Effector memory CD8-positive, alpha-beta T cell (primary cell): ENCODE measurements at regions not wholly inside any gene's neighbourhood (a gene's known extent, or its start where the extent isn't known, plus 50 kb on each side); places are given as distances from the start of the nearest gene placed in this dataset.

ENCODE experiments used
- ATAC-seq: fragments of 150-1000 bp; cut with Tn5 transposase; replicated peaks from 2 replicates; pipeline ENCODE4 v1.10.0; 2021; ENCODE audit warnings: mild to moderate bottlenecking, moderate library complexity
- DNase-seq, 3 experiments: peaks; one replicate each; pipeline ENCODE4 v3.0.0; 2021
- H3K27ac Mint-ChIP-seq, 2 donors: one replicate each; pipeline ENCODE4 v1.8.0; 2022; ENCODE audit warnings: mild to moderate bottlenecking in 2 of 2, mixed read lengths in 2 of 2, moderate library complexity in 2 of 2
- H3K27me3 Mint-ChIP-seq, 2 donors: one replicate each; pipeline ENCODE4 v1.8.0; 2022; ENCODE audit warnings: mixed read lengths in 2 of 2
- H3K36me3 Mint-ChIP-seq: one replicate; pipeline ENCODE4 v1.8.0; 2022; ENCODE audit warnings: mild to moderate bottlenecking, moderate library complexity, mixed read lengths; ENCODE audit not compliant: insufficient read depth
- H3K4me1 Mint-ChIP-seq, 2 donors: one replicate each; pipeline ENCODE4 v1.8.0; 2022; ENCODE audit warnings: low read depth in 2 of 2, mixed read lengths in 2 of 2
- H3K4me3 Mint-ChIP-seq, 2 donors: one replicate each; pipeline ENCODE4 v1.8.0; 2022; ENCODE audit warnings: mild to moderate bottlenecking in 2 of 2, mixed read lengths in 2 of 2, moderate library complexity in 2 of 2
- H3K9me3 Mint-ChIP-seq, 2 donors: one replicate each; pipeline ENCODE4 v1.8.0; 2022; ENCODE audit warnings: mixed read lengths in 2 of 2

- Mint-ChIP-seq H3K9me3 (no peaks in the 10 kb centered on the region), H3K36me3 (peaks cover 3% of the 10 kb centered on the region), H3K27ac (no peak overlapping the region), H3K27me3 (peaks cover 14 to 30% of the 10 kb centered on the region in 2 donors), H3K4me3 (no peak overlapping the region), H3K4me1 (no peaks in the 10 kb centered on the region)
- ATAC-seq: no peak
- DNase-seq: no peak
Observed at GRCh38 chr10:78934994-78935602, 133.7 kb upstream of the ZMIZ1 start.

- Mint-ChIP-seq H3K9me3 (no peaks in the 10 kb centered on the region), H3K36me3 (peaks cover 3% of the 10 kb centered on the region), H3K27me3 (peaks cover 9 to 23% of the 10 kb centered on the region in 2 donors), H3K27ac (no peak overlapping the region), H3K4me1 (no peaks in the 10 kb centered on the region), H3K4me3 (no peak overlapping the region)
- DNase-seq (no peak), ATAC-seq (no peak)
Observed at GRCh38 chr10:78935697-78936407, 132.9 kb upstream of the ZMIZ1 start.

- Mint-ChIP-seq H3K4me1 (no peaks in the 10 kb centered on the region), H3K4me3 (no peak overlapping the region), H3K9me3 (no peaks in the 10 kb centered on the region), H3K36me3 (peaks cover 3% of the 10 kb centered on the region), H3K27ac (no peak overlapping the region), H3K27me3 (peaks cover 7 to 17% of the 10 kb centered on the region in 2 donors)
- no peak for ATAC-seq
- DNase-seq: no peak
Observed at GRCh38 chr10:78936412-78937342, 132.1 kb upstream of the ZMIZ1 start.

GRCh38 chr10:78937393-78937792 lies 131.4 kb upstream of the ZMIZ1 start:
- no peak for ATAC-seq
- peaks cover 3% of the 10 kb centered on the region for H3K36me3 Mint-ChIP-seq
- H3K4me1 Mint-ChIP-seq: no peaks in the 10 kb centered on the region
- no peak overlapping the region for H3K27ac Mint-ChIP-seq
- no peaks in the 10 kb centered on the region for H3K9me3 Mint-ChIP-seq
- no peak for DNase-seq
- peaks cover 5 to 17% of the 10 kb centered on the region in 2 donors for H3K27me3 Mint-ChIP-seq
- H3K4me3 Mint-ChIP-seq: no peak overlapping the region

- H3K27me3 Mint-ChIP-seq: peaks cover 0 to 17% of the 10 kb centered on the region in 2 donors
- peaks cover 3% of the 10 kb centered on the region for H3K36me3 Mint-ChIP-seq
- no peak overlapping the region for H3K4me3 Mint-ChIP-seq
- DNase-seq (peak in 1 of 3 experiments; percentile 2), ATAC-seq (peak; percentile 36)
- H3K27ac Mint-ChIP-seq: no peak overlapping the region
- no peaks in the 10 kb centered on the region for H3K9me3 Mint-ChIP-seq
- H3K4me1 Mint-ChIP-seq: no peaks in the 10 kb centered on the region
Observed at GRCh38 chr10:78937800-78938694, 130.7 kb upstream of the ZMIZ1 start.

- peaks cover 0 to 9% of the 10 kb centered on the region in 2 donors for H3K27me3 Mint-ChIP-seq
- H3K27ac Mint-ChIP-seq: no peak overlapping the region
- no peak for ATAC-seq
- H3K4me3 Mint-ChIP-seq: no peak overlapping the region
- H3K36me3 Mint-ChIP-seq: no peaks in the 10 kb centered on the region
- no peaks in the 10 kb centered on the region for H3K9me3 Mint-ChIP-seq
- H3K4me1 Mint-ChIP-seq: no peaks in the 10 kb centered on the region
- no peak for DNase-seq
Observed at GRCh38 chr10:78938695-78939672, 129.8 kb upstream of the ZMIZ1 start.

- ATAC-seq (no peak), DNase-seq (no peak)
- H3K4me1 Mint-ChIP-seq: peaks cover 0 to 3% of the 10 kb centered on the region in 2 donors
- no peaks in the 10 kb centered on the region for H3K9me3 Mint-ChIP-seq
- H3K27ac Mint-ChIP-seq: no peak overlapping the region
- H3K36me3 Mint-ChIP-seq: no peaks in the 10 kb centered on the region
- no peak overlapping the region for H3K4me3 Mint-ChIP-seq
- peaks cover 0 to 9% of the 10 kb centered on the region in 2 donors for H3K27me3 Mint-ChIP-seq
Observed at GRCh38 chr10:78942091-78942501, 126.7 kb upstream of the ZMIZ1 start.

- Mint-ChIP-seq H3K4me1 (peaks cover 0 to 3% of the 10 kb centered on the region in 2 donors), H3K27me3 (peaks cover 0 to 4% of the 10 kb centered on the region in 2 donors), H3K36me3 (no peaks in the 10 kb centered on the region), H3K4me3 (no peak overlapping the region), H3K9me3 (no peaks in the 10 kb centered on the region), H3K27ac (no peak overlapping the region)
- no peak for ATAC-seq
- no peak for DNase-seq
Observed at GRCh38 chr10:78944723-78945312, 123.9 kb upstream of the ZMIZ1 start.

- H3K9me3 Mint-ChIP-seq: no peaks in the 10 kb centered on the region
- H3K4me3 Mint-ChIP-seq: no peak overlapping the region
- no peak for DNase-seq
- H3K4me1 Mint-ChIP-seq: peaks cover 0 to 3% of the 10 kb centered on the region in 2 donors
- no peaks in the 10 kb centered on the region for H3K36me3 Mint-ChIP-seq
- peaks cover 0 to 9% of the 10 kb centered on the region in 2 donors for H3K27me3 Mint-ChIP-seq
- H3K27ac Mint-ChIP-seq: no peak overlapping the region
- ATAC-seq: no peak
Observed at GRCh38 chr10:78945838-78946237, 122.9 kb upstream of the ZMIZ1 start.

- no peak for ATAC-seq
- H3K36me3 Mint-ChIP-seq: no peaks in the 10 kb centered on the region
- H3K27ac Mint-ChIP-seq: no peak overlapping the region
- peaks cover 0 to 9% of the 10 kb centered on the region in 2 donors for H3K27me3 Mint-ChIP-seq
- no peaks in the 10 kb centered on the region for H3K9me3 Mint-ChIP-seq
- peaks cover 0 to 3% of the 10 kb centered on the region in 2 donors for H3K4me1 Mint-ChIP-seq
- no peak overlapping the region for H3K4me3 Mint-ChIP-seq
- DNase-seq: no peak
Observed at GRCh38 chr10:78947226-78947625, 121.5 kb upstream of the ZMIZ1 start.

- no peaks in the 10 kb centered on the region for H3K36me3 Mint-ChIP-seq
- H3K27ac Mint-ChIP-seq: no peak overlapping the region
Observed at GRCh38 chr10:78947733-78948132, 121.0 kb upstream of the ZMIZ1 start.

More at GRCh38 chr10:78947733-78948132, 121.0 kb upstream of the ZMIZ1 start:
- DNase-seq (no peak), ATAC-seq (no peak)
- no peaks in the 10 kb centered on the region for H3K9me3 Mint-ChIP-seq
- H3K4me3 Mint-ChIP-seq: no peak overlapping the region
- H3K27me3 Mint-ChIP-seq: peaks cover 0 to 9% of the 10 kb centered on the region in 2 donors
- H3K4me1 Mint-ChIP-seq: peaks cover 0 to 3% of the 10 kb centered on the region in 2 donors
